ENCODE measurements at regions not wholly inside any gene's neighbourhood (a gene's known extent, or its start where the extent isn't known, plus 50 kb on each side); places are given as distances from the start of the nearest gene placed in this dataset.

DNA sequence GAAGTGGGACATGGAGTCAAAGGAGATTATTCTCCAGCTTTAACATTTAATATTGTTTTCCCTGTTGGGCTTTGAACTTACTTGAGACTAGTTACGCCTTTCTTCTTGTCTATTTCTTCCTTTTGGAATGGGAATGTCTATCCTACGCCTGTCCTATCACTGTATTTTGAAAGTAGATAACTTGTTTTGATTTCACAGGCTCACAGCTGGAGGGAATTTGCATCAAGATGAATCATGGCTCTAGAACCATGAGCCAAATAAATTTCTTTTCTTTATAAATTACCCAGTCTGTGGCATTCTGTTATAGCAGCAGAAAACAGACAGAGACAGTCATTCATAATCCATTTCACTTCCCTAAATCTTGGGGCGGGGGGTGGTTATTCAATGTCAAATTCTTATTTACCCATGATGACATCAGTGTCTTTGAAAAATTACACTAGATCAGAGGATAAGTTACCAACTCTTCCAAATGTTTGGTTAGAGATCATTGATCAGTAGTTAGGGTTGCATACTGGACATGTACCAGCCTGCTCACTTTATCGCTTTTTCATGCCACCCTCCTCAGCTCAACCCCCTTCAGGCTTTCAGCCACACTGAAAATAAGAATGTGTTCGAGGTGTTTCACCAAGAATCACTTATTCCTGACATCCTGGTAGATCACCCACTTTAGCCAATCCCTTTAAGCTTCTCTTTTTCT lies 419.6 kb upstream of the PIK3R1 start:
- Histone ChIP-seq H3K27ac (ENCODE audit: low read depth in 1 of 2, low read length in 2 of 2) (no peak overlapping the region), H3K27me3 (ENCODE audit: control insufficient read depth in 1 of 2, insufficient read depth in 2 of 2, low read length in 2 of 2) (no peaks in the 10 kb centered on the region), H3K4me3 (ENCODE audit: low read length) (no peak overlapping the region), H3K4me1 (ENCODE audit: insufficient read depth, low read length) (no peaks in the 10 kb centered on the region), H3K9me3 (ENCODE audit: control insufficient read depth in 1 of 2, insufficient read depth in 1 of 2, low read length in 2 of 2) (no peaks in the 10 kb centered on the region), H3K36me3 (ENCODE audit: insufficient read depth, low read length) (no peaks in the 10 kb centered on the region)
- Mint-ChIP-seq H3K4me3 (no peak overlapping the region), H3K36me3 (ENCODE audit: low read depth) (no peaks in the 10 kb centered on the region), H3K27ac (no peak overlapping the region), H3K27me3 (no peaks in the 10 kb centered on the region), H3K4me1 (ENCODE audit: low read depth) (no peaks in the 10 kb centered on the region), H3K9me3 (peaks cover 2% of the 10 kb centered on the region)
- DNase-seq (no peak), ATAC-seq (ENCODE audit: poor library complexity) (no peak)
- CTCF ChIA-PET = no interaction called here
- POLR2A ChIA-PET = no interaction called here
- intact Hi-C loops (cut with DNase I, micrococcal nuclease) = no loop called here
- TF ChIP-seq, protein P1, sequence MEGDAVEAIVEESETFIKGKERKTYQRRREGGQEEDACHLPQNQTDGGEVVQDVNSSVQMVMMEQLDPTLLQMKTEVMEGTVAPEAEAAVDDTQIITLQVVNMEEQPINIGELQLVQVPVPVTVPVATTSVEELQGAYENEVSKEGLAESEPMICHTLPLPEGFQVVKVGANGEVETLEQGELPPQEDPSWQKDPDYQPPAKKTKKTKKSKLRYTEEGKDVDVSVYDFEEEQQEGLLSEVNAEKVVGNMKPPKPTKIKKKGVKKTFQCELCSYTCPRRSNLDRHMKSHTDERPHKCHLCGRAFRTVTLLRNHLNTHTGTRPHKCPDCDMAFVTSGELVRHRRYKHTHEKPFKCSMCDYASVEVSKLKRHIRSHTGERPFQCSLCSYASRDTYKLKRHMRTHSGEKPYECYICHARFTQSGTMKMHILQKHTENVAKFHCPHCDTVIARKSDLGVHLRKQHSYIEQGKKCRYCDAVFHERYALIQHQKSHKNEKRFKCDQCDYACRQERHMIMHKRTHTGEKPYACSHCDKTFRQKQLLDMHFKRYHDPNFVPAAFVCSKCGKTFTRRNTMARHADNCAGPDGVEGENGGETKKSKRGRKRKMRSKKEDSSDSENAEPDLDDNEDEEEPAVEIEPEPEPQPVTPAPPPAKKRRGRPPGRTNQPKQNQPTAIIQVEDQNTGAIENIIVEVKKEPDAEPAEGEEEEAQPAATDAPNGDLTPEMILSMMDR (IDR thresholded peaks at IDR 0.05) = no peak

DNA sequence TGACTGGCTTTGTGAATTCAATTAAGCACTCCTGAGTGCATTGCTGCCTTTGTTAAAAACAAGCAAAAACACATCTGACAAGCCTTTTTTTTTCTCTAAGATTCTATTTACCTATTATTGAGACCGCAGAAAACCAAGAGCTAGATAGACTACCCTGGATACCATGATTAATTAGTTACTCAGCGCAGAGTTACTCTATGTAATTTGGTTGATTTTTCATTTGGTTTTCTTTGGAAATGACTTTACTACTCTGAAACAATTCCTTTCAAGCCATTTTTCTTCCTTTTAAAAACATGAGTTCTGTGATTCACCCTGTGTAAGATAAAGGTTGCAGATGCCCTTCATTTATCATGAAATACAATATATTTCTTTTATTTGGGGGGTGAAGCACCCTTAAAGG lies 421.6 kb upstream of the PIK3R1 start:
- CTCF ChIA-PET = no interaction called here
- Mint-ChIP-seq H3K4me3 (no peak overlapping the region), H3K9me3 (peaks cover 2% of the 10 kb centered on the region), H3K27ac (no peak overlapping the region), H3K27me3 (no peaks in the 10 kb centered on the region), H3K36me3 (ENCODE audit: low read depth) (no peaks in the 10 kb centered on the region), H3K4me1 (ENCODE audit: low read depth) (no peaks in the 10 kb centered on the region)
- POLR2A ChIA-PET = no interaction called here
- no peaks in the 10 kb centered on the region for H3K27me3 ChIP-seq (ENCODE audit: control insufficient read depth in 1 of 2, insufficient read depth in 2 of 2, low read length in 2 of 2)
- H3K9me3 ChIP-seq (ENCODE audit: control insufficient read depth in 1 of 2, insufficient read depth in 1 of 2, low read length in 2 of 2) = no peaks in the 10 kb centered on the region
- H3K4me1 ChIP-seq (ENCODE audit: insufficient read depth, low read length) = no peaks in the 10 kb centered on the region
- no peaks in the 10 kb centered on the region for H3K36me3 ChIP-seq (ENCODE audit: insufficient read depth, low read length)
- DNase-seq = no peak
- no peak for ATAC-seq (ENCODE audit: poor library complexity)
- H3K4me3 ChIP-seq (ENCODE audit: low read length) = no peak overlapping the region
- H3K27ac ChIP-seq (ENCODE audit: low read depth in 1 of 2, low read length in 2 of 2) = no peak overlapping the region
- intact Hi-C loops (cut with DNase I, micrococcal nuclease) = no loop called here
- TF ChIP-seq, protein P1 (IDR thresholded peaks at IDR 0.05) = no peak

DNA sequence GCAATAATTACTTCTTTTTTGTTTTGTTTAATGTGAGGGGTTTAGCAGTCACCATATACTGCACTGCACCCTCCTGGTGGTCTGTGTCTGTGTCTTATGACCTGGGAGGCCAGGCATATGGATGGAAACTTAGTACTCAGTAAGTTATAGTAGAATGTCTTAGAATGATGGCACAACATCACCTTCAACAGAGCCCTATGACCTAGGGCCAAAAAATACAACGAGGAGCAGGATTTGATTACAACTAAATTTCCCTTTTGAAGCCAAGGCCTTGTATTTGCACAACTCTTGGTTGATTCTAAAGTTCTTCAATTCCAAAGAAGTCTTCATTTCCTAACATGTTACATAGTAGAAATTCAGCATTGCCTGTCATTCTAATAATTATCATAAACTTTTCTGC lies 422.1 kb upstream of the PIK3R1 start:
- H3K4me1 Mint-ChIP-seq (ENCODE audit: low read depth) = no peaks in the 10 kb centered on the region
- Histone ChIP-seq H3K27me3 (ENCODE audit: control insufficient read depth in 1 of 2, insufficient read depth in 2 of 2, low read length in 2 of 2) (no peaks in the 10 kb centered on the region), H3K36me3 (ENCODE audit: insufficient read depth, low read length) (no peaks in the 10 kb centered on the region), H3K4me3 (ENCODE audit: low read length) (no peak overlapping the region), H3K27ac (ENCODE audit: low read depth in 1 of 2, low read length in 2 of 2) (no peak overlapping the region), H3K9me3 (ENCODE audit: control insufficient read depth in 1 of 2, insufficient read depth in 1 of 2, low read length in 2 of 2) (no peaks in the 10 kb centered on the region), H3K4me1 (ENCODE audit: insufficient read depth, low read length) (no peaks in the 10 kb centered on the region)
- DNase-seq (no peak), ATAC-seq (ENCODE audit: poor library complexity) (no peak)
- CTCF ChIA-PET = no interaction called here
- no peaks in the 10 kb centered on the region for H3K36me3 Mint-ChIP-seq (ENCODE audit: low read depth)
- H3K27me3 Mint-ChIP-seq = no peaks in the 10 kb centered on the region
- H3K9me3 Mint-ChIP-seq = peaks cover 1% of the 10 kb centered on the region
- no peak overlapping the region for H3K4me3 Mint-ChIP-seq
- TF ChIP-seq, protein P1 (IDR thresholded peaks at IDR 0.05) = no peak
- intact Hi-C loops (cut with DNase I, micrococcal nuclease) = no loop called here
- no peak overlapping the region for H3K27ac Mint-ChIP-seq
- POLR2A ChIA-PET = no interaction called here

Measured in CD4-positive, alpha-beta T cell (primary cell).